ENCODE measurements at regions not wholly inside any gene's neighbourhood (a gene's known extent, or its start where the extent isn't known, plus 50 kb on each side); places are given as distances from the start of the nearest gene placed in this dataset.

GRCh38 chr15:99452010-99452409, 113.8 kb upstream of the MEF2A start:
- TF ChIP-seq, protein P1, sequence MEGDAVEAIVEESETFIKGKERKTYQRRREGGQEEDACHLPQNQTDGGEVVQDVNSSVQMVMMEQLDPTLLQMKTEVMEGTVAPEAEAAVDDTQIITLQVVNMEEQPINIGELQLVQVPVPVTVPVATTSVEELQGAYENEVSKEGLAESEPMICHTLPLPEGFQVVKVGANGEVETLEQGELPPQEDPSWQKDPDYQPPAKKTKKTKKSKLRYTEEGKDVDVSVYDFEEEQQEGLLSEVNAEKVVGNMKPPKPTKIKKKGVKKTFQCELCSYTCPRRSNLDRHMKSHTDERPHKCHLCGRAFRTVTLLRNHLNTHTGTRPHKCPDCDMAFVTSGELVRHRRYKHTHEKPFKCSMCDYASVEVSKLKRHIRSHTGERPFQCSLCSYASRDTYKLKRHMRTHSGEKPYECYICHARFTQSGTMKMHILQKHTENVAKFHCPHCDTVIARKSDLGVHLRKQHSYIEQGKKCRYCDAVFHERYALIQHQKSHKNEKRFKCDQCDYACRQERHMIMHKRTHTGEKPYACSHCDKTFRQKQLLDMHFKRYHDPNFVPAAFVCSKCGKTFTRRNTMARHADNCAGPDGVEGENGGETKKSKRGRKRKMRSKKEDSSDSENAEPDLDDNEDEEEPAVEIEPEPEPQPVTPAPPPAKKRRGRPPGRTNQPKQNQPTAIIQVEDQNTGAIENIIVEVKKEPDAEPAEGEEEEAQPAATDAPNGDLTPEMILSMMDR (IDR thresholded peaks at IDR 0.05; ENCODE audit: low read depth, low read length), result no peak
- no peak for DNase-seq (ENCODE audit: extremely low read depth, low read depth)

GRCh38 chr15:99452728-99453636, 112.8 kb upstream of the MEF2A start:
- DNase-seq (ENCODE audit: extremely low read depth, low read depth), result no peak
- TF ChIP-seq, protein P1 (IDR thresholded peaks at IDR 0.05; ENCODE audit: low read depth, low read length), result no peak

DNA sequence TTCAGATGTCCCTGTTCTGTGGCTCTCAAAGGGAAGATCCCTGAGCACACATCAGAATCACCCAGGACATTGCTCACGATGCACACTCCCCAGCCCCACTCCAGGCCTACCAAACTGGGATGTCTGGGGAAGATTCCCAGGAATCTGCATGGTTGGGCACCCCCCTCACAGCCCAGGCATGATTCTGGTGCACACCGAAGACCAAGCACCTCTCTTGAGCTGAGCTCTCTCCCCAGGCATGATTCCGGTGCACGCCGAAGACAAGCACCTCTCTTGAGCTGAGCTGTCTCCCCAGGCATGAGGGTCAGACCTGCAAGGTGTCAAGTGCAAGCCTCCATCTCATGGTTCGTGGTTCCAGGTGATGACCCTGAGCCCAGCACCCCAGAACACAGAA, 112.2 kb upstream of the MEF2A start:
- DNase-seq (ENCODE audit: extremely low read depth, low read depth), result no peak
- TF ChIP-seq, protein P1 (IDR thresholded peaks at IDR 0.05; ENCODE audit: low read depth, low read length), result no peak

GRCh38 chr15:99454107-99454809, 111.5 kb upstream of the MEF2A start:
- TF ChIP-seq, protein P1 (IDR thresholded peaks at IDR 0.05; ENCODE audit: low read depth, low read length), result no peak
- no peak for DNase-seq (ENCODE audit: extremely low read depth, low read depth)

GRCh38 chr15:99454941-99455788, 110.6 kb upstream of the MEF2A start:
- TF ChIP-seq, protein P1 (IDR thresholded peaks at IDR 0.05; ENCODE audit: low read depth, low read length), result no peak
- DNase-seq (ENCODE audit: extremely low read depth, low read depth), result peak; percentile 67

DNA sequence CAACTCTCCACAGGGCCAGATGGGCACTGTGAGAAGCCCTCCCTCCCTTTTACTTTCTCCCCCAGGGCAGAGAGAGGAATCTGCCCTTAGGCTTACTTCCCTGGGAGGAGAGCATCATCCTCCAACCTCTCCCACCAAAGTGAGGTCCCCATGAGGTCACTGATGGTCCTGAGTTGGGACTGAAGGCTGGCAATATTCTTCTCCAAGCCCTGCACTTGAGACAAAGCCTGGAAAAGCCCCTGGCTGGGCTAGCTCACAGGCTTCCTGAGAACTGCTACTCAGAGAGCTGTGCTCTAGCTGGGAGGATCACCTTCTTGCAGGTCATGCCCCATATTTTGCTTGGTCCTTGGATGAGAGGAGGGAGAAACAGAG, 110.0 kb upstream of the MEF2A start:
- DNase-seq (ENCODE audit: extremely low read depth, low read depth), result no peak
- TF ChIP-seq, protein P1 (IDR thresholded peaks at IDR 0.05; ENCODE audit: low read depth, low read length), result no peak
